B cell (primary cell): ENCODE measurements at regions not wholly inside any gene's neighbourhood (a gene's known extent, or its start where the extent isn't known, plus 50 kb on each side); places are given as distances from the start of the nearest gene placed in this dataset.
A peak's percentile ranks its signal among the peaks of the same experiment; 100 is the strongest.
"Not testable (repeated sequence)": the region's sequence is repeated elsewhere in the genome, so short reads cannot be mapped to it uniquely, and the experiment has no call there.

Source experiments
- ATAC-seq: fragments of 200-7000 bp; cut with Tn5 transposase; one replicate; pipeline ENCODE4 v1.10.0; 2021; ENCODE audit warnings: low read depth, mild to moderate bottlenecking, moderate number of reproducible peaks, moderate library complexity
- CTCF ChIA-PET: fragments of 350-600 bp; sonication (Branson Sonifier 250); formaldehyde crosslinking; loops from one replicate; lab custom pipeline; 2021; ENCODE audit warnings: antibody characterized with exemption, inconsistent platforms; lab: Charles Lee
- POLR2A ChIA-PET: fragments of 350-600 bp; sonication (Branson Sonifier 250); formaldehyde crosslinking; loops from one replicate; lab custom pipeline; 2021; ENCODE audit warnings: antibody characterized with exemption; lab: Charles Lee
- DNase-seq: peaks from one replicate; pipeline ENCODE4 v3.0.0; 2013
- H2AFZ ChIP-seq: 2 replicates; pipeline ENCODE4 v1.6.1; 2012; ENCODE audit warnings: mild to moderate bottlenecking, low read depth, low read length; ENCODE audit not compliant: insufficient read depth, poor library complexity, severe bottlenecking
- H3K27ac ChIP-seq, 2 donors: 1 replicate in 1 of 2; 2 replicates in 1 of 2; pipeline ENCODE4 v1.5.1; 2012 to 2013; ENCODE audit warnings: low read length in 2 of 2, mild to moderate bottlenecking in 2 of 2, moderate library complexity in 1 of 2
- H3K27me3 ChIP-seq, 4 experiments: fragments of 200-600 bp in 1 of 4; sonication (generic) in 1 of 4; replicated peaks in 1 of 4; 1 replicate in 2 of 4; 2 replicates in 2 of 4; pipeline versions ENCODE4 v1.6.1 to v1.7.0; 2013 to 2016; ENCODE audit warnings: low read length in 3 of 4, mild to moderate bottlenecking in 2 of 4, mixed read lengths in 1 of 4, moderate library complexity in 1 of 4; ENCODE audit not compliant: insufficient read depth in 4 of 4, control insufficient read depth in 3 of 4; ENCODE audit errors: control extremely low read depth in 1 of 4
- H3K36me3 ChIP-seq, 2 experiments: replicated peaks in 1 of 2; 1 replicate in 1 of 2; 2 replicates in 1 of 2; pipeline versions ENCODE4 v1.6.1 to v1.7.1; 2013; ENCODE audit warnings: low read length in 1 of 2; ENCODE audit not compliant: insufficient read depth in 2 of 2, control insufficient read depth in 1 of 2; ENCODE audit errors: control extremely low read depth in 1 of 2, extremely low read depth in 1 of 2
- H3K4me1 ChIP-seq, 2 donors: fragments of 200-600 bp in 1 of 2; sonication (generic) in 1 of 2; 1 replicate in 1 of 2; 2 replicates in 1 of 2; pipeline versions ENCODE4 v1.5.1 to v1.6.1; 2013 to 2017; ENCODE audit warnings: low read length in 2 of 2; ENCODE audit not compliant: control insufficient read depth in 2 of 2, insufficient read depth in 2 of 2
- H3K4me2 ChIP-seq: replicated peaks from 2 replicates; pipeline ENCODE3; 2012; ENCODE audit warnings: mild to moderate bottlenecking, low read depth, low read length; ENCODE audit not compliant: poor library complexity, severe bottlenecking
- H3K4me3 ChIP-seq, 5 experiments: fragments of 200-600 bp in 1 of 5; sonication (generic) in 1 of 5; 1 replicate in 3 of 5; 2 replicates in 2 of 5; pipeline versions ENCODE4 v1.5.1 to v1.7.0; 2011 to 2016; ENCODE audit warnings: low read length in 4 of 5, mild to moderate bottlenecking in 4 of 5, low read depth in 2 of 5, control low read depth in 1 of 5, moderate library complexity in 1 of 5; ENCODE audit not compliant: insufficient read depth in 1 of 5; ENCODE audit errors: control extremely low read depth in 1 of 5, extremely low read depth in 1 of 5
- H3K79me2 ChIP-seq: fragments of 200-600 bp; sonication (generic); one replicate; pipeline ENCODE4 v1.6.0; 2016; ENCODE audit warnings: low read length; ENCODE audit not compliant: control insufficient read depth, insufficient read depth
- H3K9ac ChIP-seq: fragments of 200-600 bp; sonication (generic); 2 replicates; pipeline ENCODE4 v1.6.1; 2017; ENCODE audit warnings: mild to moderate bottlenecking, low read length, moderate library complexity
- H3K9me3 ChIP-seq, 3 donors: one replicate each; pipeline versions ENCODE4 v1.6.1 to v1.7.1; 2013; ENCODE audit warnings: low read length in 2 of 3; ENCODE audit not compliant: control insufficient read depth in 2 of 3, insufficient read depth in 1 of 3; ENCODE audit errors: control extremely low read depth in 1 of 3
- H4K20me1 ChIP-seq: 2 replicates; pipeline ENCODE4 v1.6.0; 2012; ENCODE audit warnings: mild to moderate bottlenecking, low read length; ENCODE audit not compliant: insufficient read depth, control insufficient read depth, poor library complexity, severe bottlenecking
- H3K27ac Mint-ChIP-seq: one replicate; pipeline ENCODE4 v1.8.0; 2021; ENCODE audit warnings: mixed read lengths
- H3K27me3 Mint-ChIP-seq: one replicate; pipeline ENCODE4 v1.8.0; 2021; ENCODE audit warnings: mixed read lengths
- H3K4me1 Mint-ChIP-seq: one replicate; pipeline ENCODE4 v1.8.0; 2021; ENCODE audit warnings: mixed read lengths
- H3K4me3 Mint-ChIP-seq: one replicate; pipeline ENCODE4 v1.8.0; 2021; ENCODE audit warnings: mixed read lengths
- H3K9me3 Mint-ChIP-seq: one replicate; pipeline ENCODE4 v1.8.0; 2022; ENCODE audit warnings: mixed read lengths; ENCODE audit not compliant: insufficient read depth
- WGBS: methylation state at CpG from one replicate; pipeline ENCODE4 v1.1.5; 2013; ENCODE audit warnings: missing lambda C conversion rate; ENCODE audit not compliant: insufficient coverage; 5-methylcytosine and 5-hydroxymethylcytosine counted together
- intact Hi-C: fragments of 100-400 bp; cut with micrococcal nuclease; formaldehyde crosslinking; loops from one replicate; pipeline ENCODE4 v1.10.0; 2022

GRCh38 chr1:83455753-83456152, 543.2 kb downstream of the TTLL7 start:
- H3K27ac Mint-ChIP-seq, H3K27ac ChIP-seq, H3K4me3 ChIP-seq, H3K36me3 ChIP-seq, H3K9me3 ChIP-seq, intact Hi-C loops, H3K9ac ChIP-seq, H3K79me2 ChIP-seq, H3K9me3 Mint-ChIP-seq, H4K20me1 ChIP-seq, ATAC-seq, H3K27me3 ChIP-seq, DNase-seq, H3K4me2 ChIP-seq, CTCF ChIA-PET, H3K4me1 ChIP-seq, H2AFZ ChIP-seq, POLR2A ChIA-PET, H3K27me3 Mint-ChIP-seq: not testable (repeated sequence)
- Mint-ChIP-seq H3K4me1 (peaks cover 14% of the 10 kb centered on the region), H3K4me3 (peak overlapping the region; percentile 45)
- WGBS = no CpG with 5 or more reads among the region's 1 CpG

GRCh38 chr1:83445873-83446272, 553.1 kb downstream of the TTLL7 start:
- ATAC-seq, H3K4me2 ChIP-seq, H3K4me3 Mint-ChIP-seq, DNase-seq, H3K4me1 ChIP-seq, H3K9me3 Mint-ChIP-seq, H2AFZ ChIP-seq, H3K9ac ChIP-seq, H3K27ac ChIP-seq, H3K27me3 Mint-ChIP-seq, H3K79me2 ChIP-seq, H4K20me1 ChIP-seq, H3K36me3 ChIP-seq, intact Hi-C loops, H3K27me3 ChIP-seq, H3K9me3 ChIP-seq, CTCF ChIA-PET, POLR2A ChIA-PET, H3K4me3 ChIP-seq, H3K27ac Mint-ChIP-seq, H3K4me1 Mint-ChIP-seq: not testable (repeated sequence)
- WGBS = no CpG with 5 or more reads among the region's 3 CpGs

- H3K27me3 Mint-ChIP-seq, H3K27ac ChIP-seq, H3K4me3 ChIP-seq, H2AFZ ChIP-seq, ATAC-seq, H3K4me1 Mint-ChIP-seq, H3K79me2 ChIP-seq, H3K4me3 Mint-ChIP-seq, H3K36me3 ChIP-seq, H3K27ac Mint-ChIP-seq, CTCF ChIA-PET, H3K4me1 ChIP-seq, H3K9ac ChIP-seq, POLR2A ChIA-PET, DNase-seq, intact Hi-C loops, H3K9me3 Mint-ChIP-seq, H4K20me1 ChIP-seq, H3K9me3 ChIP-seq, H3K4me2 ChIP-seq, H3K27me3 ChIP-seq: not testable (repeated sequence)
- no CpG with 5 or more reads among the region's 3 CpGs for WGBS
Measured at GRCh38 chr1:83442412-83442811, 556.5 kb downstream of the TTLL7 start.

GRCh38 chr1:83440586-83440985, 558.3 kb downstream of the TTLL7 start:
- DNase-seq, H3K4me1 ChIP-seq, H4K20me1 ChIP-seq, H3K4me1 Mint-ChIP-seq, H3K4me2 ChIP-seq, H3K9ac ChIP-seq, H3K9me3 Mint-ChIP-seq, intact Hi-C loops, H3K79me2 ChIP-seq, H3K36me3 ChIP-seq, POLR2A ChIA-PET, H3K4me3 Mint-ChIP-seq, H3K27ac ChIP-seq, H3K27me3 Mint-ChIP-seq, H3K9me3 ChIP-seq, ATAC-seq, CTCF ChIA-PET, H3K27me3 ChIP-seq, H3K4me3 ChIP-seq, H3K27ac Mint-ChIP-seq, H2AFZ ChIP-seq: not testable (repeated sequence)
- no CpG with 5 or more reads among the region's 3 CpGs for WGBS
